ENCODE measurements at regions not wholly inside any gene's neighbourhood (a gene's known extent, or its start where the extent isn't known, plus 50 kb on each side); places are given as distances from the start of the nearest gene placed in this dataset.

DNA sequence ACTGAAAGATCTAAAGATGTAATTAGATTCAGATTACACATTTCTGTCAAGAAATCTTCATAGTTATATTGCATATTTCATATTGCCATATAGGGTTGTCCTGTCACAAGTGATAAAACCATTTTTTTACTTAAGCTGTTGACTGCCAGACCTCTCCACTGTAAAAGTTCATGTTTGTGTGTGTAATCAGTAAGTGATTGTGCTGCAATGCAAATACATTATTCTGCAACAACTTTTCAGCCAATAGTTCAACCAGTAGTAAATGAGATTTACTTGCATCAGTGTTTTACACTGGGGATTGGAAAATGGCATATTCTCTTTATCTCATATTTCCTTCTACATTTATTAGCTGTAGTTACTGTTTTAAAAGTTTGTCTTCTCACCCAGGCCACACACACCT is 603.9 kb upstream of the RORB start:
- no peak overlapping the region for H3K27ac Mint-ChIP-seq

DNA sequence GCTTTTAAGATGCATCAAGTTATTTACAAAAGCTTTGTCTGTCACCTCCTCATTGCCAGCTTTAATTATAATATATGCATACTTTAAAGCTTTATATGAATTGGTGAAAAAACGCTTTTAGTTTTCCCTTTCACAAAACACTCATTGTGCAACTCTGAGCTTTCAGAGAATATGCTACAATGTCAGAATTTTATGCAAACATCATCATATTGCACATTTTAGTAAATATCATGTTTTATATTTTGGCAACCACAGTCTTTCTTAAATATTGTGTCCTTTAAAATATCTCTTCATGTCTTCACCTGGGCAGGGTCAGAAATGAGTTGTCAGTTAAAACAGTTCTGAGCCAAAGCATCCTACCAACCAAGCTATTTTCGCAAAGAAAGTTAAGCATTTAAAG is 601.1 kb upstream of the RORB start:
- no peak overlapping the region for H3K4me3 Mint-ChIP-seq
- no peaks in the 10 kb centered on the region for H3K27me3 Mint-ChIP-seq (ENCODE audit: insufficient read depth)
- TF ChIP-seq, protein P1, sequence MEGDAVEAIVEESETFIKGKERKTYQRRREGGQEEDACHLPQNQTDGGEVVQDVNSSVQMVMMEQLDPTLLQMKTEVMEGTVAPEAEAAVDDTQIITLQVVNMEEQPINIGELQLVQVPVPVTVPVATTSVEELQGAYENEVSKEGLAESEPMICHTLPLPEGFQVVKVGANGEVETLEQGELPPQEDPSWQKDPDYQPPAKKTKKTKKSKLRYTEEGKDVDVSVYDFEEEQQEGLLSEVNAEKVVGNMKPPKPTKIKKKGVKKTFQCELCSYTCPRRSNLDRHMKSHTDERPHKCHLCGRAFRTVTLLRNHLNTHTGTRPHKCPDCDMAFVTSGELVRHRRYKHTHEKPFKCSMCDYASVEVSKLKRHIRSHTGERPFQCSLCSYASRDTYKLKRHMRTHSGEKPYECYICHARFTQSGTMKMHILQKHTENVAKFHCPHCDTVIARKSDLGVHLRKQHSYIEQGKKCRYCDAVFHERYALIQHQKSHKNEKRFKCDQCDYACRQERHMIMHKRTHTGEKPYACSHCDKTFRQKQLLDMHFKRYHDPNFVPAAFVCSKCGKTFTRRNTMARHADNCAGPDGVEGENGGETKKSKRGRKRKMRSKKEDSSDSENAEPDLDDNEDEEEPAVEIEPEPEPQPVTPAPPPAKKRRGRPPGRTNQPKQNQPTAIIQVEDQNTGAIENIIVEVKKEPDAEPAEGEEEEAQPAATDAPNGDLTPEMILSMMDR (IDR thresholded peaks at IDR 0.05), result no peak
- peaks cover 31% of the 10 kb centered on the region for H3K9me3 Mint-ChIP-seq
- no peak for DNase-seq
- no peaks in the 10 kb centered on the region for H3K36me3 Mint-ChIP-seq (ENCODE audit: low read depth)
- no peak overlapping the region for H3K27ac Mint-ChIP-seq
- no peaks in the 10 kb centered on the region for H3K4me1 Mint-ChIP-seq (ENCODE audit: low read depth)

More for the DNA sequence above, 603.9 kb upstream of the RORB start:
- Mint-ChIP-seq H3K27me3 (ENCODE audit: insufficient read depth) (no peaks in the 10 kb centered on the region), H3K9me3 (peaks cover 24% of the 10 kb centered on the region), H3K36me3 (ENCODE audit: low read depth) (no peaks in the 10 kb centered on the region), H3K4me3 (no peak overlapping the region), H3K4me1 (ENCODE audit: low read depth) (no peaks in the 10 kb centered on the region)
- TF ChIP-seq, protein P1 (IDR thresholded peaks at IDR 0.05), result no peak
- no peak for DNase-seq

DNA sequence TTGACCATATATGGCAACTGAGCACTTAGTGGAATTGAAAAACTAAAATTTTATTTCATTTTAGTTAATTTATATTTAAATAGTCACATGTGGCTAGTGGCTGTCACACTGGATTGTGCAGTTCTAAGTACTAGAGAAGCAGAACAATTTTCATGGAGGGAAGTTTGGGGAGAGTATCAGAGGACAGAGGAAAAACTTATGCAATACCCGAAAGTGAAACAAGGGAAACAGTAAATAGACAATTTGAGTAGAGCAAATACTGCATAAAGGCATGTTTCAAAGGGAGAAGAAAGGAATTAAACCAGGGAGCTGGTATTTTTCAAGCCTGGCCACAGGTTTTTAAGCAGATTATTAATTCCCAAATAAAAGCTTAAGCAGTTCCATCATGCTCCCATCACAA is 590.5 kb upstream of the RORB start:
- no peak for DNase-seq
- Mint-ChIP-seq H3K4me1 (ENCODE audit: low read depth) (no peaks in the 10 kb centered on the region), H3K4me3 (no peak overlapping the region), H3K27ac (no peak overlapping the region), H3K27me3 (ENCODE audit: insufficient read depth) (no peaks in the 10 kb centered on the region), H3K36me3 (ENCODE audit: low read depth) (no peaks in the 10 kb centered on the region), H3K9me3 (peaks cover 13% of the 10 kb centered on the region)
- TF ChIP-seq, protein P1 (IDR thresholded peaks at IDR 0.05), result no peak

DNA sequence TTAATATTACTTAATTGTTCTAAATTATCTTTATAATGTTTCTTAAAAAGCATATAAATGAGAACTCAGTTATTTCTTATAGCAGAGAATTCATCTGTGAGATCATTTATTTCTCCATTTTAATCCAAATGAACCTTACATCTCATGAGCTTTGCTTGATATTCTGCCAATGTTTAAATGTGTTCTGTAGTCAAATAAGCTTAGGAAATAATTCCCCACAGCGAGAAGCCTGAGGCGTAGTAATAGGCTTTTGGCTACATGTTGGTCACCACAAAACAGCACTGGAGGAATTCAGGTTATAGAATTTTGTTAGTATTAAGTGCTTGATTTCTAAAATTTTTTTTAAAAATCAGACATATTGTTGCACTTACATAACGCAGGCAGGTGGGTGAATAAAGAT is 585.3 kb upstream of the RORB start:
- H3K9me3 Mint-ChIP-seq, result peaks cover 17% of the 10 kb centered on the region; the same call in 1 of the 2 replicates
- no peak overlapping the region for H3K4me3 Mint-ChIP-seq
- H3K4me1 Mint-ChIP-seq (ENCODE audit: low read depth), result no peaks in the 10 kb centered on the region
- H3K27ac Mint-ChIP-seq, result no peak overlapping the region
- TF ChIP-seq, protein P1 (IDR thresholded peaks at IDR 0.05), result no peak
- DNase-seq, result no peak
- no peaks in the 10 kb centered on the region for H3K36me3 Mint-ChIP-seq (ENCODE audit: low read depth)
- H3K27me3 Mint-ChIP-seq (ENCODE audit: insufficient read depth), result no peaks in the 10 kb centered on the region

DNA sequence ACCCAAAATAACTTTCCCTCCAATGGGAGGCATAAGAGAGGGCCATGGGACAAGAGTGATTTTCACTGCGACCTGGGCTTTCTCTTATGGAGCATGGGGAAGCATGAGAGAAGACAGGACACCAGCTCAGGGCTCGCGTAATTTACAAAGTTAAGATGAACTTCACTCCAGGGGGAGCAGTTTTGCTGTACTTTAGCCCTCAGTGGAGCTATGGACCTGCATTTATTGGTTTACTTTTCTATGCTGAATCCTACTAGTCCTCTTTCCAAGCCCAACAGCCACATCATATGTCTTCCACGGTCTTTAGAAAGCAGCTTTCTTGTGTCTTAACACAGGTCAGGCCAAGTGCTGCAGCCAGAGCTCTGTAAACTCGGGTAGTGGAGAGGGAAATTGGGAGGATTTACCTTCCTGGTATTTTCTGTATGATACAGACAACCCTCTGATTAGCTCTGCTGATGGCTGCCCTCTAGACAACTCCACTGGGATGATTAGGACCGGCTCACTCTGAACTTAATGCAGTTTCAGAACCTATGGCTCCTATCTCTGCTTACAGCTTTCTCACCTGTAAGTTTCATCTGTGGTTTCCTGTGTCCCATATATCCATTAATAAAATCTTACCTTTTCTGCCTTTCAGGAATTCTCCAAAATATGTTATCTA is 581.0 kb upstream of the RORB start:
- no peak overlapping the region for H3K4me3 Mint-ChIP-seq
- no peaks in the 10 kb centered on the region for H3K4me1 Mint-ChIP-seq (ENCODE audit: low read depth)
- TF ChIP-seq, protein P1 (IDR thresholded peaks at IDR 0.05), result no peak
- no peak for DNase-seq
- no peak overlapping the region for H3K27ac Mint-ChIP-seq
- no peaks in the 10 kb centered on the region; the same call in 1 of the 2 replicates for H3K27me3 Mint-ChIP-seq (ENCODE audit: insufficient read depth)
- H3K36me3 Mint-ChIP-seq (ENCODE audit: low read depth), result no peaks in the 10 kb centered on the region
- H3K9me3 Mint-ChIP-seq, result peaks cover 12% of the 10 kb centered on the region
